Endothelial cell of umbilical vein (primary cell): ENCODE measurements at regions not wholly inside any gene's neighbourhood (a gene's known extent, or its start where the extent isn't known, plus 50 kb on each side); places are given as distances from the start of the nearest gene placed in this dataset.

Experiments used
- GATA2 ChIP-seq: IDR thresholded peaks from 2 replicates; pipeline ENCODE4 v1.7.0; 2011; ENCODE audit warnings: low read depth, mild to moderate bottlenecking, moderate library complexity, mixed read lengths, low read length; ENCODE audit not compliant: insufficient read length, insufficient read depth
- POLR2AphosphoS5 ChIP-seq: IDR thresholded peaks from 2 replicates; pipeline ENCODE4 v1.6.1; 2012; ENCODE audit warnings: low read depth, mild to moderate bottlenecking, control low read depth, low read length, moderate library complexity; ENCODE audit not compliant: insufficient read depth
- TF ChIP-seq, protein P1 (sequence below), 2 donors: IDR thresholded peaks; 1 replicate in 1 of 2; 2 replicates in 1 of 2; pipeline ENCODE4 v1.5.1; 2011; ENCODE audit warnings: low read length in 2 of 2, mild to moderate bottlenecking in 2 of 2, moderate library complexity in 2 of 2, control low read depth in 1 of 2, inconsistent platforms in 1 of 2, low read depth in 1 of 2; ENCODE audit not compliant: insufficient read depth in 1 of 2; ENCODE audit errors: extremely low read depth in 1 of 2

DNA sequence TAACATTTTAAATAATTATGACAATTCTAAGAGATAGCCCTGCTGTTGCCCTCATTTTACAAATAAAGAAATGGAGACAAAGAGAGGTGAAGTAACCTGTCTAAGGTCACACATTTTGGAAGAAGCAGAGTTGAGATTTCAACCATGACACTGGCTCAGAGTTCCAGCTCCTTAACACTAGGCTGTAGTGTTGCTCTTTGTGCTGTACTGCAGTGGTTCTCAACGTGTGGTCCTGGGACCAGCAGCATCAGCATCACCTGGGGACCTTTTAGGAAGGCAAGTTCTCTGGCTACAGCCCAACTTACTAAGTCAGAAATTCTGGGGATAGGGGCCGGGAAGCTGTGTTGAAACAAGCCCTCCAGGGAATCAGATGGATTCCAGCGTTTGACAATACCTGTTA, 62.4 kb upstream of the FERMT1 start:
- TF ChIP-seq POLR2AphosphoS5 = no peak
- TF ChIP-seq, protein P1, sequence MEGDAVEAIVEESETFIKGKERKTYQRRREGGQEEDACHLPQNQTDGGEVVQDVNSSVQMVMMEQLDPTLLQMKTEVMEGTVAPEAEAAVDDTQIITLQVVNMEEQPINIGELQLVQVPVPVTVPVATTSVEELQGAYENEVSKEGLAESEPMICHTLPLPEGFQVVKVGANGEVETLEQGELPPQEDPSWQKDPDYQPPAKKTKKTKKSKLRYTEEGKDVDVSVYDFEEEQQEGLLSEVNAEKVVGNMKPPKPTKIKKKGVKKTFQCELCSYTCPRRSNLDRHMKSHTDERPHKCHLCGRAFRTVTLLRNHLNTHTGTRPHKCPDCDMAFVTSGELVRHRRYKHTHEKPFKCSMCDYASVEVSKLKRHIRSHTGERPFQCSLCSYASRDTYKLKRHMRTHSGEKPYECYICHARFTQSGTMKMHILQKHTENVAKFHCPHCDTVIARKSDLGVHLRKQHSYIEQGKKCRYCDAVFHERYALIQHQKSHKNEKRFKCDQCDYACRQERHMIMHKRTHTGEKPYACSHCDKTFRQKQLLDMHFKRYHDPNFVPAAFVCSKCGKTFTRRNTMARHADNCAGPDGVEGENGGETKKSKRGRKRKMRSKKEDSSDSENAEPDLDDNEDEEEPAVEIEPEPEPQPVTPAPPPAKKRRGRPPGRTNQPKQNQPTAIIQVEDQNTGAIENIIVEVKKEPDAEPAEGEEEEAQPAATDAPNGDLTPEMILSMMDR (IDR thresholded peaks at IDR 0.05; ENCODE audit: extremely low read depth in 1 of 2, insufficient read depth in 1 of 2, low read depth in 1 of 2, low read length in 2 of 2) = no peak
- no peak for TF ChIP-seq GATA2
